Mammary epithelial cell (primary cell): ENCODE measurements at regions not wholly inside any gene's neighbourhood (a gene's known extent, or its start where the extent isn't known, plus 50 kb on each side); places are given as distances from the start of the nearest gene placed in this dataset.
A peak's percentile ranks its signal among the peaks of the same experiment; 100 is the strongest.

Experiments used
- EZH2 ChIP-seq: IDR thresholded peaks from 2 replicates; pipeline ENCODE4 v1.6.1; 2012; ENCODE audit warnings: low read length, inconsistent platforms, borderline replicate concordance
- TF ChIP-seq, protein P1 (sequence below), 2 donors: IDR thresholded peaks in 1 of 2; conservative IDR thresholded peaks in 1 of 2; 2 replicates each; pipeline ENCODE4 v1.5.1; 2011 to 2012; ENCODE audit warnings: inconsistent platforms in 2 of 2, low read length in 2 of 2, mild to moderate bottlenecking in 2 of 2, control low read depth in 1 of 2, low read depth in 1 of 2; ENCODE audit not compliant: insufficient read depth in 1 of 2; ENCODE audit errors: extremely low read depth in 1 of 2

DNA sequence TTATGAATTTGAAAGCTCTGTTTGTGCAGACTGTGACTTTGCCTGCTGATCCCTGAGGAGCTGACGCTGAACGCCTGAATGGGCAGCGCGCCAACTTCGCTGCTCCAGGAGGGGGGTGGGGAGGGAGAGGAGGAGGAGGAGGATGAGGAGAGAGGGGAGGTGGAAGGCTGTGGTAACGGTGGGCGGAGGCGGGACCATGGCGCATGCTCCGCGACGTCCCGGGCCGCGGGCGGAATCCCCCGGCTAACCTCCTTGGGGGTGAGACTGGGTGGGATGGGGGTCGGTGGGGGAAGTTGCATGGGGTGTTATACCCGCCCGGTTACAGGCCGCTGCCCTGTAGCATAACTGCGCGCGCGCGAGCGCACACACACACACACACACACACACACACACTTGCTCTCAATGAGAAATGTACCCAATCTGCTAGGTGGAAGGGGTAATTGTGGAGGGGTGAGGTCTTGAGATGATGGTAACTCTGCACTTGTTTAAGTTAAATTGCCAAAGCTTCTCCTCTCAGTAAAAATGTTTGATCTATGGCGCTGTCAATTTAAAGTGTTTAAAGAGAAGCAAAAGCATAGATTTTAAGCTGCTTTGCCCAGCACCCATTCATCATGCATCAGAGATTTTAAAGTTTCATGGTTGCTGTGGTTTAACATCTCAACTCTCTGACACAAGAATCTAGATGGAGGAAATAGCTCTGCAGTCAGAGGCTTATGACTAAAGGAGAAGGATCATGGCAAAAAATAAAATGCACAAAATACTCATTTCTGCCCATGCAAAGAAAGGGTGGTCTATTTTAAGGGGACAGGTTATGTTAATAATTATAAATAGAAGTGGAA, 76.6 kb upstream of the TBCA start:
- TF ChIP-seq, protein P1, sequence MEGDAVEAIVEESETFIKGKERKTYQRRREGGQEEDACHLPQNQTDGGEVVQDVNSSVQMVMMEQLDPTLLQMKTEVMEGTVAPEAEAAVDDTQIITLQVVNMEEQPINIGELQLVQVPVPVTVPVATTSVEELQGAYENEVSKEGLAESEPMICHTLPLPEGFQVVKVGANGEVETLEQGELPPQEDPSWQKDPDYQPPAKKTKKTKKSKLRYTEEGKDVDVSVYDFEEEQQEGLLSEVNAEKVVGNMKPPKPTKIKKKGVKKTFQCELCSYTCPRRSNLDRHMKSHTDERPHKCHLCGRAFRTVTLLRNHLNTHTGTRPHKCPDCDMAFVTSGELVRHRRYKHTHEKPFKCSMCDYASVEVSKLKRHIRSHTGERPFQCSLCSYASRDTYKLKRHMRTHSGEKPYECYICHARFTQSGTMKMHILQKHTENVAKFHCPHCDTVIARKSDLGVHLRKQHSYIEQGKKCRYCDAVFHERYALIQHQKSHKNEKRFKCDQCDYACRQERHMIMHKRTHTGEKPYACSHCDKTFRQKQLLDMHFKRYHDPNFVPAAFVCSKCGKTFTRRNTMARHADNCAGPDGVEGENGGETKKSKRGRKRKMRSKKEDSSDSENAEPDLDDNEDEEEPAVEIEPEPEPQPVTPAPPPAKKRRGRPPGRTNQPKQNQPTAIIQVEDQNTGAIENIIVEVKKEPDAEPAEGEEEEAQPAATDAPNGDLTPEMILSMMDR (conservative IDR thresholded peaks at IDR 0.05 in 1 of 2, IDR thresholded peaks at IDR 0.05 in 1 of 2; ENCODE audit: extremely low read depth in 1 of 2, insufficient read depth in 1 of 2, low read depth in 1 of 2, low read length in 2 of 2), result no peak
- TF ChIP-seq EZH2, result peak; percentile 32
